Left colon (tissue), 2 donors: ENCODE measurements at regions not wholly inside any gene's neighbourhood (a gene's known extent, or its start where the extent isn't known, plus 50 kb on each side); places are given as distances from the start of the nearest gene placed in this dataset.

Experiments
- ATAC-seq: fragments of 200-7000 bp; cut with Tn5 transposase; one replicate; pipeline ENCODE4 v1.9.1; 2020; ENCODE audit warnings: mild to moderate bottlenecking, moderate library complexity
- DNase-seq, 2 donors: peaks; one replicate each; pipeline ENCODE4 v3.0.0-alpha.2; 2020
- intact Hi-C, 2 donors: fragments of 100-400 bp; cut with DNase I in 1 of 2; cut with micrococcal nuclease in 1 of 2; formaldehyde crosslinking; loops; one replicate each; pipeline versions ENCODE4 v1.11.2 to v1.14.0; 2022; cut with DNase I, micrococcal nuclease
- donor health status: DM: no; HTN: no; CAD: no.
- donor health status: DM: yes; HTN: yes; CAD: no.

GRCh38 chr7:47153058-47153457 is 428.9 kb downstream of the TNS3 start:
- ATAC-seq = no peak
- intact Hi-C loops = no loop called here
- no peak for DNase-seq

DNA sequence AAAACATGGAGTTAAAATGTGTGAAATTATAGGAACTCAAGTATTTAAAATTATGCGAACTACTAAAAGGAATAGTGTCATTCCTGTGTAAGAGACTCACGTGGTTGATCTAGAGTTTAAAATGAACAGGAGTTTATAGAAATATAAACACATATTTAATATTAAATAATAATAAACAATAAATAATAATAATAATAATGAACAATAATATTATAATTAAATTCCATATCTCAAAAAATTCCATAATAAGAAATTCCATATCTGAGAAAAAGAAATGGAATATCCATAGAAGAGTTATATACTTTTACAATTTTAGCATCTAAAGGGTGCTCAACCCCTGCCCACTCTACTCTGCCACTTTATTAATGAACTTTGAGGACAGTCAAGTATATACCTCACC is 429.6 kb downstream of the TNS3 start:
- no peak for DNase-seq
- ATAC-seq = no peak
- intact Hi-C loops = no loop called here

DNA sequence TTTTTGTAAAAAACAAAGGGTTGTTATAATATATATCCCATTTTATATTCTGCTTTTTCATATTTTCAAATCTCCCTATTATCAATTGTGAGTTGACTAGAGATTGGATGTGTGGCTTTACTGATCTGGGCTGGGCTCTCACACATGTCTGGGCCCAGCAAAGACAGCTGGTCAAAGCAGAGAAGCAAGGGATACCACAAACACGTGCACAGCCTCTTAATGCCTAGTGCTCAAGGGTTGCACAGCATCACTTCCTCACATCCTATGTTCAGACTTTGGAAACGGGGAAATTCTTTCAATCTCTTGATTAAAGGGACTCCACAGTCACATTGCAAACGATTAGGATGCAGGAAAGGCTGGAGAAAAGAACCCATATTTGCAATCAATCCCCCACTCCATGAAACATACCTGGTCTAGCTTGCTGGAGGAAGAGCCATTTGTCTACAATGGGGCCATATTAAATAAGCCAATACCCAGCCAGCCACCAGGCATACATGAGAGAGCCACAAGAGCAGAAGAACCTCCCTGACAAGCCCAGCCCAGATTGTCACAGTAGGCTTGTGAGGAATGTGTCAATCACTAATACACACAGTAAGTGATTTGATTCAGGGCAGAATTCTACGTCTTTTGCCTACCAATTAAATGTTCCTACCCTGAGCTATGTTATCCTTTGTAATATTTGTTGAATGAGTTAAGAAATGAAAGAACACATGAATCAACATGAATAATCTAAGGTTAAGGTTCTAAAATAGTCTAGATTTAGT is 431.2 kb downstream of the TNS3 start:
- no peak for ATAC-seq

DNA sequence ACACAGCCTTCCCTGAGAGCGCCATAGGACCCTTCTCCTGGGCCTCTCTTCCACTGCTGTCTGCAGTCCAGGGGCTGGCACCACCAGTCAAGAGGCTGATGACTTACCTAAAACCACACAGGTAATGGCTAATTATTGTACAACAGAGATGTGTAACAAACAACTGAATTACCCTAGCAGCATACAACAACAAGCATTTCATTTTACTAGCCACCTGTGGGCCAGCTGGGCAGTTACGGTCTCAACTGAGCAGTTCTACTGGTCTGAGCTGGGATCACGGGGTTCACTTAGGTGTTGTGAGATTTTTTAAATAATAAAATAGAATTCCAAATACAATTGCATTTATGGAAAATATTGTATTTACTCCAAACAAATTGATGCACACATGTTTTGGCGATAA is 431.9 kb downstream of the TNS3 start:
- no peak for DNase-seq
- intact Hi-C loops = no loop called here
- ATAC-seq = no peak

More for the DNA sequence above, 431.2 kb downstream of the TNS3 start:
- DNase-seq = no peak
- intact Hi-C loops = no loop called here

GRCh38 chr7:47149208-47149839 is 432.6 kb downstream of the TNS3 start:
- no peak for DNase-seq
- ATAC-seq = no peak
- intact Hi-C loops = no loop called here

DNA sequence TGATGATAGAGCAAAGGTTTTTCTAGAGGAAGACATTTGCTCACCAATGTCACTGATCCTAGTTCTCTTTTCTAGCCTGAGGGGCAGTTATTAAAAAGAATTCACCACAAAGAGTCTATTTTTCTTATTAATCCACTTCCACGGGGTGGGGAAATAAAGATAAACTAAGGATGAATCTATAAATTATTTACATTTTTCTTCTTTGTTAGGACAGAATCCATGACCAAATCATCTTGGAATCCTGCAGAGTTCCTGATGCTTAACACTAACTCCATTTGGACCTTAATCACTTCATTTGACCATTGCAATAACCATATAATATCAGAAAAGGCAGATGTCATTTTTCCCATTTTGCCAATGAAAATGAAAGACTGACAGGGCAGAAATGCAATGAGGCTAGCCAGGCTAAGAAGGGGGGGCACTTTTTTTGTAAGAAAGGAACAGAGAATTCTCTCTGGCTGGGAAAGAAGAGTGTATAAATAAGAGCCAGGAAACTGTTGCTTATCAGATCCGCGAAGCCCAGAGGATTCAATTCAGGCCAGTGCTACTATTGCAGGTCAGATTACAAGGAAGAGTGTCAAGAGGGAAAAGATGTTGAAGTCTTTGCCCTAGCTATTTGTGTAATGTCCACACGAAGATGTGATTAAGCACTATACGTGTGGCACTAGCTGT is 433.2 kb downstream of the TNS3 start:
- ATAC-seq (no peak), DNase-seq (no peak)
- intact Hi-C loops = no loop called here

GRCh38 chr7:47147213-47147631 is 434.7 kb downstream of the TNS3 start:
- ATAC-seq (no peak), DNase-seq (no peak)
- intact Hi-C loops = no loop called here

- DNase-seq = no peak
- intact Hi-C loops = no loop called here
- no peak for ATAC-seq
These were observed 435.9 kb downstream of the TNS3 start for GRCh38 chr7:47145982-47146381.

GRCh38 chr7:47145186-47145725 is 436.7 kb downstream of the TNS3 start:
- ATAC-seq = no peak
- DNase-seq = no peak
- intact Hi-C loops = no loop called here

- ATAC-seq (no peak), DNase-seq (no peak)
- intact Hi-C loops = no loop called here
These were observed 438.6 kb downstream of the TNS3 start for GRCh38 chr7:47143339-47143738.

DNA sequence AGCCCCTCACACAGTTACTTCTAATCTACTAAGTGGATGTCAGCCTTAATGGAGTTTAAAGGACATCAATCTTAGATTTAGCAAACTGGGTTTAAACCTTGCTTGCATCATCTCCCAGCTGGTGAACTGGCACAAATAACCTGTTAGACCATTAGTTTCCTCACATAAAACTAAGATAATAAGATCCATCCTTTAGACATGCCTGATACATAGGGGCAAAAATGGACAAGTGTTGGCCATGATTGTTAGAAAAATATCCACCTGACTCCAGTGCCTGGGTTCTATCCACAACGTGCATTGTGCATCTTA is 439.1 kb downstream of the TNS3 start:
- intact Hi-C loops = no loop called here
- ATAC-seq (no peak), DNase-seq (no peak)

GRCh38 chr7:47142169-47142866 is 439.6 kb downstream of the TNS3 start:
- ATAC-seq (no peak), DNase-seq (no peak)
- intact Hi-C loops = no loop called here

DNA sequence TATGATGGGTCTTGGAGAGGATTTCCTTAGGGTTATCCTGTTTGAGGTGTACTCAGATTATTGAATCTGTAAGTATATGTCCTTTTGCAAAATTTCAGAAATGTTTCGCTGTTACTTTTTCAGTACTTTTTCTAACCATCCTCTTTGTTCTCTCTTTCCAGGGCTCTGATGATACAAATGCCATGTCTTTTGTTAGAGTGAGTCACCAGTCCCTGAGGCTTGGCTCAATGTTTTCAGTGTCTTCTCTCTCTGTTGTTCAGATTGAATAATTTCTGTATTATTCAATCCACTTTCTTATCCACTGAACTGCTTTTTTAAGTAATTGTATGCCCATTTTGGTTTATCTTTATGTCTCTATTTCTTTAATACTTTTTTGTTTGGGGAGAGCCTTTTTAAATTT is 449.4 kb downstream of the TNS3 start:
- ATAC-seq = no peak
- no peak for DNase-seq
- intact Hi-C loops = no loop called here

GRCh38 chr7:47128700-47129099 is 453.2 kb downstream of the TNS3 start:
- intact Hi-C loops = no loop called here
- DNase-seq (no peak), ATAC-seq (no peak)

- ATAC-seq = no peak
- intact Hi-C loops = no loop called here
These were observed 456.4 kb downstream of the TNS3 start for GRCh38 chr7:47125529-47125928.

DNA sequence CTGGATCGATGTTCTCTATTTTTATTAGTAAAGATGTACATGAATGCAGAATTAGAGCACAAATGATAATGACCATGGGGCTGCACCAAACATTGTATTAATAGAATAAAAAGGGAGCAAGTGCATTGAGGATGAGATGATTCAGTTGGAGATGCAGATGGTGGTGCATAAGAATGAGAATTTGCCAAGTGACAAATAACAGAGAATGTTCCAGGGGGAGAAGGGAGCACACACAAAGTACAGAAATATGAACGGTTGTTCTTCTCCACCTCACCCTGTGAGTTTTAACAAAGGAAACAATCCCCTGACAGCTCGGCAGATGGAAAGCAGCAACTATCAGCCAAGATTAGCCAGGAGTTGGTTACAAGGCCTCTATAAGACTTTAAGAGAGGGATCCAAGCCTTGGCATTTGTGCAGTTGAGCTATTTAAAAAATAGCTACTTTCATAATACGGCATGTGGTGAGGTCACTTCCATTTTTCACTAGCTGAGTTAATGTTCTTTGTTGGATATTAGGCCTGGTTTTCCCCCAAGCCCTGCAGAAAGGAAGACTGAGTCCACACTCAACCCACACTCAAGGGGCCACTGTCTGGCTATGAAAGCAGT is 462.5 kb downstream of the TNS3 start:
- intact Hi-C loops = no loop called here
- no peak for DNase-seq
- no peak for ATAC-seq

More at GRCh38 chr7:47125529-47125928, 456.4 kb downstream of the TNS3 start:
- no peak for DNase-seq

DNA sequence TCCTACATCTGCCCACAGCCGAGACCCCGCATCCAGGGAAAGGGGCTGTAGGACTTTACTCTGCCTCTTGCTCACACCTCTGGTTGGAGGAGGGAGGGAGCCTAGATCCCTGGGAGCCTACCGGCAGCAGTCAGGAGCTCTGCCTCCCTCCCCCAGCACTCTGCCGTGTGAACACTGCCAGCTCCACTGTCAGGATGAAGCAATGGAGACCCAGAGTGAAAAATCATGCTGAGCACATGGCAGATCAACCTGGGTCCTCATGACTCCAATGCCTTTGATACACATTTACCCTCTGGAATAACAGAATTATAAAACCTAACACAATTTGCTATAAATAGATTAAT is 477.7 kb downstream of the TNS3 start:
- intact Hi-C loops = no loop called here
- DNase-seq (no peak), ATAC-seq (no peak)

DNA sequence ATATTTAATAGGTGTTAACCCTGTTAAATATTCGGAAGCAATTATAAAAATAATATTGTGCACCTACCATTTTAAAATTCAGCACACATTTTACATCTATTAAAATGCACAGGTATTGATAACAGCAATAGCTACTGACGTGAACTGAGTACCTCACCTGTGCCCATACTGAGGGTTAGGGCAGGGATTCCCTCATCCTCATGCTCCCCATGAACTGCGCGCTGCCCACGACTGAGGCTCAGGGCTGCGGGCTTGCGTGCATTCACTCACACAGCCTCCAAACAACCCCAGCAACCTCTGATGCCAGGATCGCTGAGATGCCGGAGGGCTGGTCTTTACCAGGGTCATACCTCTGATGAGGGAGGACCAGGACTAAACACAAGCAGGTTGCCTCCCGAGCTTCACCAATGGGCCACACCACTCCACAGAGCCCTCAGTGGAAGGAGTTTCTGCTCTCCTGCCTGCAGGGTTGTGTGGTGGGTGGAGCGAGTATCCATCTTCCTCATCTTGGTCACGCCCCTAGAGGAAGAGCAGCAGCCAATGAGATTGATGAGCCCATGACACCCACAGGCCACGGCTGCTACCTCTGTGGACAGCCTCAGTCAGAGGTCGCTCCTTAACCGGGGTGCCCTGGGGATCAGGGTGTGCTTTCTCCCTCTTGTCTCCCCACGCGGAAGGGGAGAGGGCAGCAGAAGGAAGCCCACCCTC is 478.3 kb downstream of the TNS3 start:
- intact Hi-C loops = no loop called here
- DNase-seq = no peak
- ATAC-seq = no peak
